PC-3 (cell line): ENCODE measurements at regions not wholly inside any gene's neighbourhood (a gene's known extent, or its start where the extent isn't known, plus 50 kb on each side); places are given as distances from the start of the nearest gene placed in this dataset.

Experiments used
- ATAC-seq: fragments of 200-7000 bp; cut with Tn5 transposase; 2 replicates; pipeline ENCODE4 v1.9.1; 2020; ENCODE audit warnings: mild to moderate bottlenecking, moderate library complexity
- BruUV-seq: library from RNA; stranded (reverse); fragments of 400-500 nt; replicated peaks from 2 replicates; lab custom pipeline; 2021; lab: Mats Ljungman, UMichigan
- CTCF ChIA-PET: fragments of 300-600 bp; sonication (Branson Sonifier 250); formaldehyde crosslinking; loops from one replicate; lab custom pipeline; 2022; ENCODE audit warnings: antibody characterized with exemption; lab: Charles Lee
- POLR2A ChIA-PET: fragments of 300-600 bp; sonication (Branson Sonifier 250); formaldehyde crosslinking; loops from one replicate; lab custom pipeline; 2022; ENCODE audit warnings: antibody characterized with exemption; ENCODE audit not compliant: unreplicated experiment; lab: Charles Lee
- DNase-seq: peaks from one replicate; pipeline ENCODE4 v3.0.0-alpha.2; 2015
- H2AFZ ChIP-seq: fragments of 300-600 bp; sonication (generic); 2 replicates; pipeline ENCODE4 v1.6.0; 2016; ENCODE audit warnings: antibody characterized with exemption, low read length
- H3F3A ChIP-seq: fragments of 300-600 bp; sonication (generic); one replicate; pipeline ENCODE4 v1.6.0; 2017; ENCODE audit warnings: antibody characterized with exemption, low read length, control low read depth, mild to moderate bottlenecking; ENCODE audit not compliant: unreplicated experiment
- H3K27ac ChIP-seq: fragments of 300-600 bp; sonication (generic); 2 replicates; pipeline ENCODE4 v1.5.1; 2016; ENCODE audit warnings: mild to moderate bottlenecking, low read length
- H3K27me3 ChIP-seq: fragments of 300-600 bp; sonication (generic); 2 replicates; pipeline ENCODE4 v1.6.1; 2016; ENCODE audit warnings: low read length, mixed read lengths
- H3K36me3 ChIP-seq: fragments of 300-600 bp; sonication (generic); 2 replicates; pipeline ENCODE4 v1.6.1; 2016; ENCODE audit warnings: low read depth, mixed run types, low read length, mixed read lengths
- H3K4me1 ChIP-seq: fragments of 300-600 bp; sonication (generic); 2 replicates; pipeline ENCODE4 v1.5.1; 2016; ENCODE audit warnings: low read length; ENCODE audit not compliant: insufficient read depth
- H3K4me2 ChIP-seq: fragments of 300-600 bp; sonication (generic); 2 replicates; pipeline ENCODE4 v1.6.0; 2016; ENCODE audit warnings: low read length
- H3K4me3 ChIP-seq: fragments of 300-600 bp; sonication (generic); 2 replicates; pipeline ENCODE4 v1.5.1; 2016; ENCODE audit warnings: mild to moderate bottlenecking, low read length, mixed read lengths
- H3K79me2 ChIP-seq: fragments of 300-600 bp; sonication (generic); 2 replicates; pipeline ENCODE4 v1.6.1; 2017; ENCODE audit warnings: low read length, mixed read lengths
- H3K9ac ChIP-seq: fragments of 300-600 bp; sonication (generic); 2 replicates; pipeline ENCODE4 v1.6.0; 2016; ENCODE audit warnings: mild to moderate bottlenecking, low read length
- H3K9me2 ChIP-seq: fragments of 300-600 bp; sonication (generic); replicated peaks from 2 replicates; pipeline ENCODE4 v1.6.1; 2016; ENCODE audit warnings: mixed run types, low read length, mixed read lengths
- H3K9me3 ChIP-seq: fragments of 300-600 bp; sonication (generic); 2 replicates; pipeline ENCODE4 v1.6.1; 2016; ENCODE audit warnings: low read length, mixed read lengths
- H4K20me1 ChIP-seq: fragments of 300-600 bp; sonication (generic); 2 replicates; pipeline ENCODE4 v1.6.1; 2016; ENCODE audit warnings: low read length, mixed read lengths
- CTCF ChIP-seq: fragments of 300-600 bp; sonication (generic); conservative IDR thresholded peaks from 2 replicates; pipeline ENCODE4 v1.5.1; 2017; ENCODE audit warnings: antibody characterized with exemption, low read depth, mild to moderate bottlenecking, low read length
- EZH2 ChIP-seq: fragments of 300-600 bp; sonication (generic); IDR thresholded peaks from one replicate; pipeline ENCODE4 v1.6.1; 2017; ENCODE audit warnings: antibody characterized with exemption, mild to moderate bottlenecking, low read length; ENCODE audit not compliant: unreplicated experiment
- EZH2phosphoT487 ChIP-seq: fragments of 300-600 bp; sonication (generic); IDR thresholded peaks from 2 replicates; pipeline ENCODE4 v1.6.1; 2018; ENCODE audit warnings: mild to moderate bottlenecking, antibody characterized with exemption, low read length, borderline replicate concordance
- intact Hi-C: fragments of 100-400 bp; cut with micrococcal nuclease; formaldehyde crosslinking; loops from 2 replicates; pipeline ENCODE4 v1.9.0; 2023

GRCh38 chr11:26929806-26930517 is 64.0 kb upstream of the FIBIN start:
- H3K27me3 ChIP-seq: no peaks in the 10 kb centered on the region

GRCh38 chr11:26930518-26931247 is 63.2 kb upstream of the FIBIN start:
- Histone ChIP-seq H3K79me2 (no peaks in the 10 kb centered on the region), H2AFZ (no peak overlapping the region), H3K9ac (no peak overlapping the region), H4K20me1 (no peaks in the 10 kb centered on the region), H3K4me1 (no peaks in the 10 kb centered on the region), H3K27me3 (no peaks in the 10 kb centered on the region), H3K9me3 (no peaks in the 10 kb centered on the region), H3K4me2 (no peak overlapping the region), H3K9me2 (no peaks in the 10 kb centered on the region), H3F3A (no peaks in the 10 kb centered on the region), H3K36me3 (no peaks in the 10 kb centered on the region), H3K27ac (no peak overlapping the region), H3K4me3 (no peak overlapping the region)
- no TSS peak for BruUV-seq
- TF ChIP-seq EZH2 (no peak), CTCF (no peak), EZH2phosphoT487 (no peak)
- ChIA-PET CTCF (no interaction called here), POLR2A (no interaction called here)
- DNase-seq (no peak), ATAC-seq (no peak)
- intact Hi-C loops: no loop called here

More at GRCh38 chr11:26929806-26930517, 64.0 kb upstream of the FIBIN start:
- H3K27ac ChIP-seq: no peak overlapping the region
- intact Hi-C loops: no loop called here
- no peaks in the 10 kb centered on the region for H3F3A ChIP-seq
- POLR2A ChIA-PET: no interaction called here
- no peak for DNase-seq
- no peaks in the 10 kb centered on the region for H3K36me3 ChIP-seq
- no peaks in the 10 kb centered on the region for H3K4me1 ChIP-seq
- H4K20me1 ChIP-seq: no peaks in the 10 kb centered on the region
- H3K9ac ChIP-seq: no peak overlapping the region
- H3K4me3 ChIP-seq: no peak overlapping the region
- no TSS peak for BruUV-seq
- H2AFZ ChIP-seq: no peak overlapping the region
- no peaks in the 10 kb centered on the region for H3K9me3 ChIP-seq
- ATAC-seq: no peak
- no peaks in the 10 kb centered on the region for H3K9me2 ChIP-seq
- CTCF ChIA-PET: no interaction called here
- TF ChIP-seq EZH2phosphoT487: no peak
- no peak for TF ChIP-seq CTCF
- TF ChIP-seq EZH2: no peak
- no peak overlapping the region for H3K4me2 ChIP-seq
- H3K79me2 ChIP-seq: no peaks in the 10 kb centered on the region

- Histone ChIP-seq H3K27me3 (no peaks in the 10 kb centered on the region), H3K9me3 (no peaks in the 10 kb centered on the region), H3K36me3 (no peaks in the 10 kb centered on the region), H2AFZ (no peak overlapping the region), H3F3A (no peaks in the 10 kb centered on the region), H3K4me2 (no peak overlapping the region), H3K4me3 (no peak overlapping the region), H3K9me2 (no peaks in the 10 kb centered on the region), H3K4me1 (no peaks in the 10 kb centered on the region), H4K20me1 (no peaks in the 10 kb centered on the region), H3K79me2 (no peaks in the 10 kb centered on the region), H3K27ac (no peak overlapping the region), H3K9ac (no peak overlapping the region)
- ChIA-PET POLR2A (no interaction called here), CTCF (no interaction called here)
- intact Hi-C loops: no loop called here
- no peak for DNase-seq
- BruUV-seq: no TSS peak
- TF ChIP-seq CTCF (no peak), EZH2 (no peak), EZH2phosphoT487 (no peak)
- ATAC-seq: no peak
Measured at GRCh38 chr11:26931248-26931631, 62.7 kb upstream of the FIBIN start.
